Fibroblast of lung (primary cell): ENCODE measurements at regions not wholly inside any gene's neighbourhood (a gene's known extent, or its start where the extent isn't known, plus 50 kb on each side); places are given as distances from the start of the nearest gene placed in this dataset.

Experiments
- DNase-seq, 2 donors: peaks; one replicate each; pipeline versions ENCODE4 v3.0.0 to v3.0.0-alpha.2; 2010; ENCODE audit warnings: low read depth in 2 of 2
- H2AFZ ChIP-seq: 2 replicates; pipeline ENCODE4 v1.5.1; 2012; ENCODE audit warnings: low read length, control low read depth, inconsistent platforms
- H3K27ac ChIP-seq: 2 replicates; pipeline ENCODE4 v1.5.1; 2011; ENCODE audit warnings: low read length, control low read depth; ENCODE audit not compliant: insufficient read depth
- H3K27me3 ChIP-seq: 2 replicates; pipeline ENCODE4 v1.5.1; 2011; ENCODE audit warnings: mild to moderate bottlenecking, low read length; ENCODE audit not compliant: control insufficient read depth, insufficient read depth
- H3K36me3 ChIP-seq: 2 replicates; pipeline ENCODE4 v1.5.1; 2011; ENCODE audit warnings: low read length; ENCODE audit not compliant: control insufficient read depth, insufficient read depth
- H3K4me1 ChIP-seq: 2 replicates; pipeline ENCODE4 v1.5.1; 2011; ENCODE audit warnings: low read length; ENCODE audit not compliant: control insufficient read depth, insufficient read depth; ENCODE audit errors: extremely low read depth
- H3K4me2 ChIP-seq: 2 replicates; pipeline ENCODE4 v1.5.1; 2011; ENCODE audit warnings: low read length, control low read depth; ENCODE audit not compliant: insufficient read depth; ENCODE audit errors: extremely low read depth
- H3K4me3 ChIP-seq, 4 experiments: fragments of 200-600 bp in 1 of 4; sonication (generic) in 1 of 4; replicated peaks in 1 of 4; 2 replicates each; pipeline ENCODE4 v1.5.1; 2011 to 2016; ENCODE audit warnings: low read length in 4 of 4, low read depth in 3 of 4, mild to moderate bottlenecking in 3 of 4, control low read depth in 2 of 4, inconsistent platforms in 1 of 4, mixed read lengths in 1 of 4; ENCODE audit not compliant: insufficient read depth in 1 of 4; ENCODE audit errors: control extremely low read depth in 1 of 4
- H3K79me2 ChIP-seq: 2 replicates; pipeline ENCODE4 v1.5.1; 2012; ENCODE audit warnings: mild to moderate bottlenecking, low read length, inconsistent platforms; ENCODE audit not compliant: control insufficient read depth, insufficient read depth
- H3K9ac ChIP-seq: 2 replicates; pipeline ENCODE4 v1.5.1; 2011; ENCODE audit warnings: mild to moderate bottlenecking, low read length, control low read depth; ENCODE audit not compliant: insufficient read depth
- H3K9me3 ChIP-seq: 2 replicates; pipeline ENCODE4 v1.5.1; 2012; ENCODE audit warnings: low read depth, low read length; ENCODE audit not compliant: control insufficient read depth, insufficient read depth
- H4K20me1 ChIP-seq: 2 replicates; pipeline ENCODE4 v1.5.1; 2011; ENCODE audit warnings: low read length; ENCODE audit not compliant: control insufficient read depth, insufficient read depth; ENCODE audit errors: extremely low read depth
- CTCF ChIP-seq, 2 donors: IDR thresholded peaks in 1 of 2; conservative IDR thresholded peaks in 1 of 2; 1 replicate in 1 of 2; 2 replicates in 1 of 2; pipeline ENCODE4 v1.5.1; 2011 to 2012; ENCODE audit warnings: low read length in 2 of 2, control low read depth in 1 of 2, inconsistent platforms in 1 of 2, low read depth in 1 of 2, mild to moderate bottlenecking in 1 of 2
- EZH2 ChIP-seq: IDR thresholded peaks from 2 replicates; pipeline ENCODE4 v1.5.1; 2012; ENCODE audit warnings: low read length, control low read depth, mild to moderate bottlenecking; ENCODE audit errors: missing control alignments

GRCh38 chr9:11328326-11328725 is 715.5 kb upstream of the PTPRD start:
- DNase-seq, result no peak
- no peaks in the 10 kb centered on the region for H3K4me1 ChIP-seq

GRCh38 chr9:11335011-11335410 is 722.2 kb upstream of the PTPRD start:
- H3K79me2 ChIP-seq, result no peaks in the 10 kb centered on the region
- H3K27ac ChIP-seq, result no peak overlapping the region
- no peaks in the 10 kb centered on the region for H3K36me3 ChIP-seq
- H3K4me3 ChIP-seq, result no peak overlapping the region
- TF ChIP-seq EZH2 (no peak), CTCF (conservative IDR thresholded peaks at IDR 0.05 in 1 of 2, IDR thresholded peaks at IDR 0.05 in 1 of 2; ENCODE audit: low read depth in 1 of 2, low read length in 2 of 2) (no peak)
- H2AFZ ChIP-seq, result no peak overlapping the region
- no peaks in the 10 kb centered on the region for H4K20me1 ChIP-seq
- no peak overlapping the region for H3K9ac ChIP-seq
- no peak overlapping the region for H3K4me2 ChIP-seq
- DNase-seq, result no peak
- H3K9me3 ChIP-seq, result no peaks in the 10 kb centered on the region
- H3K27me3 ChIP-seq, result no peaks in the 10 kb centered on the region
- no peaks in the 10 kb centered on the region for H3K4me1 ChIP-seq

More at GRCh38 chr9:11328326-11328725, 715.5 kb upstream of the PTPRD start:
- Histone ChIP-seq H3K27ac (no peak overlapping the region), H3K36me3 (no peaks in the 10 kb centered on the region), H3K9ac (no peak overlapping the region), H4K20me1 (no peaks in the 10 kb centered on the region), H3K9me3 (no peaks in the 10 kb centered on the region), H3K4me2 (no peak overlapping the region), H3K79me2 (no peaks in the 10 kb centered on the region), H3K27me3 (no peaks in the 10 kb centered on the region), H3K4me3 (no peak overlapping the region), H2AFZ (no peak overlapping the region)
- no peak for TF ChIP-seq EZH2
- TF ChIP-seq CTCF (conservative IDR thresholded peaks at IDR 0.05 in 1 of 2, IDR thresholded peaks at IDR 0.05 in 1 of 2; ENCODE audit: low read depth in 1 of 2, low read length in 2 of 2), result no peak

GRCh38 chr9:11338130-11338529 is 725.3 kb upstream of the PTPRD start:
- H2AFZ ChIP-seq, result no peak overlapping the region
- TF ChIP-seq EZH2, result no peak
- TF ChIP-seq CTCF (conservative IDR thresholded peaks at IDR 0.05 in 1 of 2, IDR thresholded peaks at IDR 0.05 in 1 of 2; ENCODE audit: low read depth in 1 of 2, low read length in 2 of 2), result no peak
- no peaks in the 10 kb centered on the region for H3K27me3 ChIP-seq
- no peak overlapping the region for H3K27ac ChIP-seq
- H4K20me1 ChIP-seq, result no peaks in the 10 kb centered on the region
- no peaks in the 10 kb centered on the region for H3K36me3 ChIP-seq
- no peak overlapping the region for H3K9ac ChIP-seq
- H3K4me3 ChIP-seq, result no peak overlapping the region
- H3K4me2 ChIP-seq, result no peak overlapping the region
- no peaks in the 10 kb centered on the region for H3K9me3 ChIP-seq
- no peaks in the 10 kb centered on the region for H3K4me1 ChIP-seq
- no peak for DNase-seq
- no peaks in the 10 kb centered on the region for H3K79me2 ChIP-seq
